ENCODE measurements at regions not wholly inside any gene's neighbourhood (a gene's known extent, or its start where the extent isn't known, plus 50 kb on each side); places are given as distances from the start of the nearest gene placed in this dataset.

DNA sequence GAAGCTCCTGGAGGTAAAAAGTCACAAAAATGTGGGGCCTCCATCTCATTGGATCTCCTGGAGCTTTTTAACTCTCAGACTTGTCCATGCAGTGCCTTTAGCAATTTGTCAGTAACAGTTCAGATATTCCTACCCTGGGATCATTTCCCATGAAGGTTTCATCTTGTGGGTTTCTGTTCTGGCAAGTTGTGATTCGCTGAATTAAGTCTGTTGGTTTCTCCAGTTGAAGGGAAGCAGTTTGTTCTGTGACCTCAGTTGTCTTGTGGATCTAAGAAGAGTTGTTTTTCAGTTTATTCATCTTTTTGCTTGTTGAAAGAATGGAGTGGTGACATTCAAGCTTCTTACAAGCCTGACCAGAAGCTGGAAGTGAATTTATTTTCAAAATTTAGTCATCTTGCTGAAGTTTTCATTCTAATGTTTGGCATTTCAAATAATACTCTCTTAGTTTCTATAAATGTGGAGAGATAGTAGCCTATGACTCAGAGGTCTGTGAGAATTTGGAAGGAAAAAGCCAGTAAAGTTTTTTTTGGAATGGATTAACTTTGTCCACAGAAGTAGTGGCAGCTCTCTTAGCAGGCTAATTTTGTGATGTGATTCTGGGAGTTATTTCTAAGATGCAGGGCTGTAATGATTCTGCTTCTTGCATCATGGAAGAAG lies 120.1 kb upstream of the CSNK1A1L start:
- TF ChIP-seq EZH2phosphoT487 (IDR thresholded peaks at IDR 0.05; ENCODE audit: borderline replicate concordance, low read length): no peak
- TF ChIP-seq, protein P1, sequence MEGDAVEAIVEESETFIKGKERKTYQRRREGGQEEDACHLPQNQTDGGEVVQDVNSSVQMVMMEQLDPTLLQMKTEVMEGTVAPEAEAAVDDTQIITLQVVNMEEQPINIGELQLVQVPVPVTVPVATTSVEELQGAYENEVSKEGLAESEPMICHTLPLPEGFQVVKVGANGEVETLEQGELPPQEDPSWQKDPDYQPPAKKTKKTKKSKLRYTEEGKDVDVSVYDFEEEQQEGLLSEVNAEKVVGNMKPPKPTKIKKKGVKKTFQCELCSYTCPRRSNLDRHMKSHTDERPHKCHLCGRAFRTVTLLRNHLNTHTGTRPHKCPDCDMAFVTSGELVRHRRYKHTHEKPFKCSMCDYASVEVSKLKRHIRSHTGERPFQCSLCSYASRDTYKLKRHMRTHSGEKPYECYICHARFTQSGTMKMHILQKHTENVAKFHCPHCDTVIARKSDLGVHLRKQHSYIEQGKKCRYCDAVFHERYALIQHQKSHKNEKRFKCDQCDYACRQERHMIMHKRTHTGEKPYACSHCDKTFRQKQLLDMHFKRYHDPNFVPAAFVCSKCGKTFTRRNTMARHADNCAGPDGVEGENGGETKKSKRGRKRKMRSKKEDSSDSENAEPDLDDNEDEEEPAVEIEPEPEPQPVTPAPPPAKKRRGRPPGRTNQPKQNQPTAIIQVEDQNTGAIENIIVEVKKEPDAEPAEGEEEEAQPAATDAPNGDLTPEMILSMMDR (IDR thresholded peaks at IDR 0.05; ENCODE audit: low read depth, low read length, poor library complexity, severe bottlenecking): no peak
- no peaks in the 10 kb centered on the region for H3K4me1 ChIP-seq (ENCODE audit: control insufficient read depth, low read length)
- H3K27me3 ChIP-seq (ENCODE audit: control insufficient read depth, low read length): no peaks in the 10 kb centered on the region
- no peaks in the 10 kb centered on the region for H3F3A ChIP-seq (ENCODE audit: control insufficient read depth, insufficient read depth)
- no peaks in the 10 kb centered on the region for H4K20me1 ChIP-seq (ENCODE audit: control insufficient read depth, insufficient read depth, low read depth, low read length)
- H3K4me3 ChIP-seq (ENCODE audit: low read length): no peak overlapping the region
- no peaks in the 10 kb centered on the region for H3K9me2 ChIP-seq (replicated peaks; ENCODE audit: control insufficient read depth, low read length)
- no peak overlapping the region for H3K27ac ChIP-seq (ENCODE audit: low read depth, low read length)
- no peak overlapping the region for H3K4me2 ChIP-seq (ENCODE audit: low read length)
- H3K79me2 ChIP-seq (ENCODE audit: control insufficient read depth, low read length): no peaks in the 10 kb centered on the region
- H3K9me3 ChIP-seq (ENCODE audit: control insufficient read depth, insufficient read depth, low read length): no peaks in the 10 kb centered on the region
- no peaks in the 10 kb centered on the region for H3K36me3 ChIP-seq (ENCODE audit: control insufficient read depth, low read length)

DNA sequence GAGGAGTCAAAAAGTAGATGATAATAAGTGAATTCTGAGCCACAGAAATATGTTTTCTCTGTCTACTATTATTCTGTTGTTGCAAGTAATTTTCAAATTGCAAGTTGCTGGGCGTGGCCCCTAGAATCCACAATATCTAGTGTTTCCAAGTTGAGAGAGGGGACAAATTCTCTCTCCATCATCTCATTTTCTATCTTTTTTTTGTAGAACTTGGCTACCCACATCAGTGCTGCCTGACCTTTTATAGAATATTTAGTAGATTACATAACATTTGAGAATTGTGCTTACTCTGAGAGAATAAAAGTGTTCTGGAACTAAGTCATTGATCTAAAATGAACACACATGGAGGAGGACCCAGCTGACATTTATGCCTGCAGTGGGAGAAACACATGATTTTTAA lies 110.9 kb upstream of the CSNK1A1L start:
- Histone ChIP-seq H3K27ac (ENCODE audit: low read depth, low read length) (no peak overlapping the region), H3K4me1 (ENCODE audit: control insufficient read depth, low read length) (no peaks in the 10 kb centered on the region), H3K79me2 (ENCODE audit: control insufficient read depth, low read length) (no peaks in the 10 kb centered on the region), H3K4me3 (ENCODE audit: low read length) (no peak overlapping the region), H3K4me2 (ENCODE audit: low read length) (no peak overlapping the region), H3F3A (ENCODE audit: control insufficient read depth, insufficient read depth) (no peaks in the 10 kb centered on the region), H4K20me1 (ENCODE audit: control insufficient read depth, insufficient read depth, low read depth, low read length) (no peaks in the 10 kb centered on the region), H3K36me3 (ENCODE audit: control insufficient read depth, low read length) (no peaks in the 10 kb centered on the region), H3K9me2 (replicated peaks; ENCODE audit: control insufficient read depth, low read length) (no peaks in the 10 kb centered on the region), H3K9me3 (ENCODE audit: control insufficient read depth, insufficient read depth, low read length) (no peaks in the 10 kb centered on the region), H3K27me3 (ENCODE audit: control insufficient read depth, low read length) (no peaks in the 10 kb centered on the region)
- TF ChIP-seq EZH2phosphoT487 (IDR thresholded peaks at IDR 0.05; ENCODE audit: borderline replicate concordance, low read length): no peak
- TF ChIP-seq, protein P1 (IDR thresholded peaks at IDR 0.05; ENCODE audit: low read depth, low read length, poor library complexity, severe bottlenecking): no peak

DNA sequence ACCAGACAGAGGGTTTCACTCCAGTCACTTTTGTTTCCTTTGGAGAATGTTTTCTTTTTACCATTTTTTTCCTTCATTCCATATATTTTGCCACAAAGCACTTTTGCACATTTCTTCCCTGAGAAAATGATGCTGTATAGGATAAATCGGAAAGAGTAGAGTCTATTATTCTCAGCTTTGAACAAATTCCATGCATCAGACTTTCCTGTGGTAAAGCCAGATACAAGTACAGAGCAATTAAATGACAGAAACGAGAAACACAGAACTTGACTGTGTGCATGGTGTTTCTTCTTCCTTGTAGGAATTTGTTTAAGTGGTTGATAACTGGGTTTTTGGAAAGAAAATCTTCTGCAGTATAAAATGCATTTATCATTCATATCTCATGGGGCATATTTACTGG lies 107.4 kb upstream of the CSNK1A1L start:
- no peaks in the 10 kb centered on the region for H3F3A ChIP-seq (ENCODE audit: control insufficient read depth, insufficient read depth)
- TF ChIP-seq, protein P1 (IDR thresholded peaks at IDR 0.05; ENCODE audit: low read depth, low read length, poor library complexity, severe bottlenecking): no peak
- TF ChIP-seq EZH2phosphoT487 (IDR thresholded peaks at IDR 0.05; ENCODE audit: borderline replicate concordance, low read length): no peak
- no peak overlapping the region for H3K4me3 ChIP-seq (ENCODE audit: low read length)
- H4K20me1 ChIP-seq (ENCODE audit: control insufficient read depth, insufficient read depth, low read depth, low read length): no peaks in the 10 kb centered on the region
- H3K79me2 ChIP-seq (ENCODE audit: control insufficient read depth, low read length): no peaks in the 10 kb centered on the region
- H3K27ac ChIP-seq (ENCODE audit: low read depth, low read length): no peak overlapping the region
- H3K4me2 ChIP-seq (ENCODE audit: low read length): no peak overlapping the region
- no peaks in the 10 kb centered on the region for H3K9me2 ChIP-seq (replicated peaks; ENCODE audit: control insufficient read depth, low read length)
- H3K9me3 ChIP-seq (ENCODE audit: control insufficient read depth, insufficient read depth, low read length): no peaks in the 10 kb centered on the region
- H3K4me1 ChIP-seq (ENCODE audit: control insufficient read depth, low read length): no peaks in the 10 kb centered on the region
- no peaks in the 10 kb centered on the region for H3K27me3 ChIP-seq (ENCODE audit: control insufficient read depth, low read length)
- no peaks in the 10 kb centered on the region for H3K36me3 ChIP-seq (ENCODE audit: control insufficient read depth, low read length)

All from DOHH2 (cell line).